ENCODE measurements at regions not wholly inside any gene's neighbourhood (a gene's known extent, or its start where the extent isn't known, plus 50 kb on each side); places are given as distances from the start of the nearest gene placed in this dataset.

GRCh38 chr21:16366207-16366606 lies 636.4 kb downstream of the USP25 start:
- DNase-seq (no peak), ATAC-seq (no peak)
- no peaks in the 10 kb centered on the region for H3K36me3 ChIP-seq
- intact Hi-C loops (cut with DNase I): no loop called here
- peaks cover 0 to 5% (median 0%) of the 10 kb centered on the region in 9 donors for H3K4me1 ChIP-seq
- H3K4me3 ChIP-seq: no peak overlapping the region
- no peaks in the 10 kb centered on the region for H3K27me3 ChIP-seq
- H3K9me3 ChIP-seq: peaks cover 0 to 1% (median 0%) of the 10 kb centered on the region in 11 donors
- WGBS, 2 donors: 84 to 91% methylated on average over 4 of the region's 4 CpGs
- TF ChIP-seq CTCF (IDR thresholded peaks at IDR 0.05): no peak
- no peak overlapping the region for H3K27ac ChIP-seq

- no peak for ATAC-seq
- intact Hi-C loops (cut with DNase I): no loop called here
- WGBS, 2 donors: 92 to 95% methylated on average over 1 of the region's 1 CpG
Measured at GRCh38 chr21:16367079-16367478, 637.3 kb downstream of the USP25 start.

GRCh38 chr21:16370186-16370585 lies 640.4 kb downstream of the USP25 start:
- Histone ChIP-seq H3K27me3 (no peaks in the 10 kb centered on the region), H3K36me3 (no peaks in the 10 kb centered on the region), H3K27ac (no peak overlapping the region), H3K4me1 (no peaks in the 10 kb centered on the region), H3K9me3 (no peaks in the 10 kb centered on the region), H3K4me3 (no peak overlapping the region)
- WGBS, 2 donors: 89 to 93% methylated on average over 10 of the region's 10 CpGs
- DNase-seq (no peak), ATAC-seq (no peak)
- TF ChIP-seq CTCF (IDR thresholded peaks at IDR 0.05): no peak
- intact Hi-C loops (cut with DNase I): no loop called here

More at GRCh38 chr21:16367079-16367478, 637.3 kb downstream of the USP25 start:
- no peak overlapping the region for H3K4me3 ChIP-seq
- no peak for DNase-seq
- no peaks in the 10 kb centered on the region for H3K9me3 ChIP-seq
- peaks cover 0 to 5% (median 0%) of the 10 kb centered on the region in 9 donors for H3K4me1 ChIP-seq
- no peak overlapping the region for H3K27ac ChIP-seq
- H3K27me3 ChIP-seq: no peaks in the 10 kb centered on the region
- no peak for TF ChIP-seq CTCF (IDR thresholded peaks at IDR 0.05)
- H3K36me3 ChIP-seq: no peaks in the 10 kb centered on the region

- Histone ChIP-seq H3K36me3 (no peaks in the 10 kb centered on the region), H3K27me3 (no peaks in the 10 kb centered on the region), H3K4me3 (no peak overlapping the region), H3K27ac (no peak overlapping the region), H3K4me1 (peaks cover 0 to 19% (median 17%) of the 10 kb centered on the region in 9 donors), H3K9me3 (no peaks in the 10 kb centered on the region)
- DNase-seq: no peak
- TF ChIP-seq CTCF (IDR thresholded peaks at IDR 0.05): no peak
- no peak for ATAC-seq
- intact Hi-C loops (cut with DNase I): no loop called here
Measured at GRCh38 chr21:16372586-16372985, 642.8 kb downstream of the USP25 start.
